Omental fat pad (tissue), 3 donors: ENCODE measurements at regions not wholly inside any gene's neighbourhood (a gene's known extent, or its start where the extent isn't known, plus 50 kb on each side); places are given as distances from the start of the nearest gene placed in this dataset.

Experiments used
- ATAC-seq: fragments of 150-250 bp; one replicate; pipeline ENCODE4 v1.9.1; 2016; ENCODE audit warnings: mild to moderate bottlenecking, moderate library complexity; ENCODE audit not compliant: low FRiP score
- DNase-seq: peaks from one replicate; pipeline ENCODE4 v3.0.0-alpha.2; 2019; ENCODE audit warnings: low spot score
- CTCF ChIP-seq, 3 donors: fragments of 450-650 bp; IDR thresholded peaks; one replicate each; pipeline ENCODE4 v1.5.1; 2016 to 2017; ENCODE audit warnings: antibody characterized with exemption in 3 of 3, mild to moderate bottlenecking in 3 of 3, moderate library complexity in 2 of 3

- DNase-seq (no peak), ATAC-seq (no peak)
- no peak for TF ChIP-seq CTCF (IDR thresholded peaks at IDR 0.05)
These were observed 203.8 kb upstream of the TACR3 start for GRCh38 chr4:103923551-103923950.

- DNase-seq: no peak
- no peak for ATAC-seq
- no peak for TF ChIP-seq CTCF (IDR thresholded peaks at IDR 0.05)
These were observed 198.4 kb upstream of the TACR3 start for GRCh38 chr4:103918214-103918613.

GRCh38 chr4:103915224-103915869 is 195.6 kb upstream of the TACR3 start:
- no peak for DNase-seq
- no peak for ATAC-seq

GRCh38 chr4:103907414-103907813 is 187.6 kb upstream of the TACR3 start:
- TF ChIP-seq CTCF (IDR thresholded peaks at IDR 0.05): no peak
- ATAC-seq (no peak), DNase-seq (no peak)

More at GRCh38 chr4:103915224-103915869, 195.6 kb upstream of the TACR3 start:
- TF ChIP-seq CTCF (IDR thresholded peaks at IDR 0.05): no peak

- DNase-seq (no peak), ATAC-seq (no peak)
- TF ChIP-seq CTCF (IDR thresholded peaks at IDR 0.05): no peak
These were observed 184.3 kb upstream of the TACR3 start for GRCh38 chr4:103904123-103904522.

GRCh38 chr4:103902730-103903129 is 182.9 kb upstream of the TACR3 start:
- ATAC-seq (no peak), DNase-seq (no peak)
- no peak for TF ChIP-seq CTCF (IDR thresholded peaks at IDR 0.05)

- no peak for DNase-seq
- TF ChIP-seq CTCF (IDR thresholded peaks at IDR 0.05): no peak
- ATAC-seq: no peak
These were observed 176.2 kb upstream of the TACR3 start for GRCh38 chr4:103895876-103896465.
